Activated naive CD4-positive, alpha-beta T cell (primary cell): ENCODE measurements at regions not wholly inside any gene's neighbourhood (a gene's known extent, or its start where the extent isn't known, plus 50 kb on each side); places are given as distances from the start of the nearest gene placed in this dataset.
"Not testable (repeated sequence)": the region's sequence is repeated elsewhere in the genome, so short reads cannot be mapped to it uniquely, and the experiment has no call there.

ENCODE experiments used
- DNase-seq, 4 experiments: peaks; one replicate each; lab custom pipeline; 2025; lab: John Stamatoyannopoulos, UW

GRCh38 chr2:105691947-105692390 lies 52.7 kb upstream of the NCK2 start:
- DNase-seq, result no peak

- no peak for DNase-seq
Observed at GRCh38 chr2:105690566-105690965, 54.1 kb upstream of the NCK2 start.

DNA sequence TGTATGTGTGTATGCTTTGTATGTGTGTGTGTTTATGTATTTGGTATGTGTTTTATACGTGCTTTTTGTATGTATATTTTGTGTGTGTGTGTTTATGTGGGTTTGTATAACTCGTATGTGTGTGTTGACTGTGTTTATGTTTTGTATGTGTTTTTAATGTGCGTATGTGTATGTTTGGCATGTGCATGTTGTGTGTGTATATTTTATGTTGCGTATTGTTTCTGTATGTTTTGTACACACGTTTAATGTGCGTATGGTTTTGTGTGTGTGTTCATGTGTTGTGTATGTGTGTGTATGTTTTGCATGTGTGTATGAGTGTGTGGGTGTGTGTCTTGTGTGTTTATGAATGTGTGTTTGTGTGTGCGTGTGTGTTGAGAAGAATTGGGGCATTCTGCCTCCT lies 55.2 kb upstream of the NCK2 start:
- no peak for DNase-seq

DNA sequence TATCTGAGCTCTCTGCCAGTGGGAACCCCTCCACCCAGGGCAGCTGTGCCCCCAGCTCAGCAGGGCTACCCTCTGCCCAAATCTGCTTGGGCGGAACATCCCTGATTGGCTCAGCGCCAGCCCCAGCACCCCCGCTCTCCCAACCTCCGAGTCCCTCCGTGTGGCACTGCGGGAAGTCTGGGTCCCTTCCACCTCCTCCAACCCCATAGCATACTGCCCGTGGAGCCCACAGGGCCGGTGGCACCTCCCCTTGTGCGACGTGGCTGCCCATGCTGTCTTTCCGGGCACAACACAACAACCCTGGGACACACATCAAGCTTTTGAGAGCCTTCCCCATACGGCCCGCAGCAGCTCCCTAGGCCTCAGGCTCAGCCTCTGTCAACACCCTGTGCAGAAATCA lies 55.8 kb upstream of the NCK2 start:
- DNase-seq, result no peak

DNA sequence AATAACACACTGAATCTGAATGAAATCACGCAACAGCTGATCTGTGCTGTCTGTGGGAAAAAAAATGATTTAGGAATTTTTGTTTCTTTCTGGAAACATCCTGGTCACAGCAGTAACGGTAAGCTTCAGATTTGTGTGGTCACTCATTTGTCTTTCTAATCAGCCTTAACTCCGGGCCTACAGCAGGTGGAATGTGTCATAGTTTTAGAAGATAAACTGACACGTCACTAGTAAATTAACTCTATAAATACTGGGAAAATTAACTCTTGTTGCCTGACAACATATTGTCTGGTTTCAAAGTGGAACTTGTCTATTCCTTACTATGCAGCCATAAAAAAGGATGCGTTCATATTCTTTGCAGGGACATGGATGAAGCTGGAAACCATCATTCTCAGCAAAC lies 58.1 kb upstream of the NCK2 start:
- DNase-seq, result no peak

GRCh38 chr2:105683011-105683492 lies 61.7 kb upstream of the NCK2 start:
- DNase-seq, result no peak

GRCh38 chr2:105682401-105682800 lies 62.3 kb upstream of the NCK2 start:
- no peak for DNase-seq

- no peak for DNase-seq
Observed at GRCh38 chr2:105681927-105682326, 62.8 kb upstream of the NCK2 start.

DNA sequence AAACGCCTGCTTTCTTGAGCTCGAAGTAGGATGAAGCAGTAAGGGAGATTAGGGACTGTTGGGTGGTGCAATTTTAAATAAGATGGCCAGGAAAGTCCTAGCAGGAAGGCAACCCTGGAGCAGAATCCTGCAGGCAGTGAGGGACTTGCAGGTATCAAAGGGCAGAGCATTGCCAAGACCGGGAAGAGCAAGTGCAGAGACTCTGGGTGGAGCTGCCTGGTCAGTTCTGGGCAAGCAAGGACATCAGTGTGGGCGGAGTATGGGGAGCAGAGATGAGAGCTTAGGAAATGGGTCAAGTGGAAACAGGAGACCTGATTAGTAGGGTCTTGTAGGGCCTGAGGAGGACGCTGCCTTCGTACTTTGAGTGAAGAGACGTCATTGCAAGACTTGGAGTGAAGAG lies 64.4 kb upstream of the NCK2 start:
- DNase-seq, result no peak

DNA sequence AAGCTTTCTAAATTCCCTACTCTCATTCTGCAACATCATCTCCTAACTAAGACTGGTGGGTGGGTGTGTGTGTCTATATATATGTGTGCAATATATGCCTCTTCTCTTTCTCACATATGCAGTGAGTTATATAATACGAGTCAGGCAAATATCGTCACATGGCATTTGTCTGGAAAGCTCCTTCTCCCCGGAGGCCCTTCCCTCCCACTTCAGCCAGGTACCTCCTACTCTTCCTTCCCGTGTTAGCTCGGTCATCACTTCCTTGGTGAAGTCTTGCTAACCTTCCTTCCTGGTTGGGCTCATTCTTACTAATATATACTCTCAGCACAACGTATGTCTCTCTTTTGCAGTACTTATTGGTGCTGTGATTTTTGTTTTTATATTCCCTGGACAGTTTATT lies 66.4 kb upstream of the NCK2 start:
- DNase-seq, result no peak

GRCh38 chr2:105677901-105678300 lies 66.8 kb upstream of the NCK2 start:
- no peak for DNase-seq

GRCh38 chr2:105675841-105676240 lies 68.9 kb upstream of the NCK2 start:
- DNase-seq, result no peak

GRCh38 chr2:105674859-105675541 lies 69.7 kb upstream of the NCK2 start:
- DNase-seq, result no peak

DNA sequence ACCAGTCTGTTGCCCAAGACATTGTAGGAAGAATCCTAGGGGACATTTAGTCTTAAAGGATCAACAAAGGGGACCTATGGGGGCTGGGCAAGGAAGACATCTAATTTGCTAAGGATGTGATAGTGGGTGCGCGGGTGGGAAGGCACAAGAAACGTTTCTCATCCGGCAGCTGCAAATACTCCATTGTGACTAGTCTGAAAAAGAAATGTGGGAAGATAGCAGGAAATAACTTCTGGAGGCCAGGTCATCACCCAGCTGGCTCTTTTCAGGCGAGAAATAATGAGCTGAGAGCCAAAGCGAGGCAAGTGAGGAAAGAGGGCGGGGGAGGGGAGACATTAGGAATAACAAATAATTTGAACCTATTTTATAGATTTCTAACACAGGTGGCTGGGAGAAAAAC lies 70.3 kb upstream of the NCK2 start:
- no peak for DNase-seq

DNA sequence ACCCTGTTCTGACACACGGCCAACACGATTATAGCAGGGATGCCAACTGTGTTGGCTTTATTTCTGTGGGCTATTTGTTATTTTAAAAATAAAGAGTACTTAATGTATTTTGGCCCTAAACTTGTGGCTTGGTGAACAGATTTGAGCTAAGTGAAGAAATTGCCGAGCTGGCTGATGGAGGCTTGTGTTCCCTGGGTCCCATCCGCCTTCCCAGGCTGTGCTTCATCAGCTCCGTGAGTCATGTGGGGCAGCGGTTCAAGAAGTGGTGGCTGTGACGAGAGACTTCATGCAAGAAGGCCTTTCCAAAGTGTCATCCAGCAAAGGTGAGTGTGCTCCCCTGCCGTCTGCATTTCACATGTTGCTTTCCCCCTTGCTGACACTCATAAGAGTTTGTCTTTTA lies 73.6 kb upstream of the NCK2 start:
- no peak for DNase-seq

GRCh38 chr2:105669384-105669891 lies 75.3 kb upstream of the NCK2 start:
- no peak for DNase-seq

DNA sequence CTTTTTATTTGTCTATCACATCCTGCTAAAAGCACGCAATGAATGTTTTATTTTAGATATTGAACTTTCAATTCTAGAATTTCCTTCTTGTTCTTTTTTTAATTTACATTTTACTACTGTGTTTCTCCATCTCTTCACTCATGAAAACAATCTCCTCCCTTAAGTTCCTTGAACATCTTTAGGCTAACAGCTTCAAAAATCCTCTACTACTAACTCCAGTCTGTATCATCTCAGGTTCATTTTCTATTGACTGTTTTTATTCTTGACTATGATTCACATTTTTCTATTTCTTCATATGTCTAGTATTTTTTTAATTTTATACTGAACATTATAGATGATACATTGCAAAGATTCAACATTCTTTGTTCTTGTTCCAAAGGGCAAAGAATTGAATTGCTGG lies 79.2 kb upstream of the NCK2 start:
- no peak for DNase-seq

GRCh38 chr2:105660489-105660888 lies 84.2 kb upstream of the NCK2 start:
- no peak for DNase-seq

- DNase-seq, result not testable (repeated sequence)
Observed at GRCh38 chr2:105655723-105656606, 88.7 kb upstream of the NCK2 start.

- DNase-seq, result no peak
Observed at GRCh38 chr2:105655244-105655643, 89.5 kb upstream of the NCK2 start.

- DNase-seq, result no peak
Observed at GRCh38 chr2:105654474-105655004, 90.2 kb upstream of the NCK2 start.

DNA sequence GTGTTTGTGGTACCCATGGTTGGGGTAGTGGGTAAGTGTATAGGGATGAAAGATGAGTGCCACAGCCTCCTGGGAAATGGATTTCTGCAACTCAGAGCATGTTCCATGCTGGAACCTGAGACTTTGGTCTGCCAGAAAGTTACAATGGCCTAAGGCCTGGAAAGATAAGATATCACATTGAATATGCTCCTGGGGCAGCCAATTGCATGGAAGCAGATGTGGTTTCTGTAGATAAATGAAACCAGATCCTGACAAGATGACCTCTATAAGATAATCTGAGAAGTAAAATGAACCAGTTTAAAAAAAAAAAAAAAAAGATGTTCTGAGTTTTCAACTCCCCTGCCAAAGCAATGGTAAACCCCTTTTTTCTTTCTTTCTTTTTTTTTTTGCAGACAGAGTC lies 91.4 kb upstream of the NCK2 start:
- DNase-seq, result no peak
